GM12878 (cell line): ENCODE measurements at regions not wholly inside any gene's neighbourhood (a gene's known extent, or its start where the extent isn't known, plus 50 kb on each side); places are given as distances from the start of the nearest gene placed in this dataset.

Experiments used
- ATAC-seq: fragments of 200-7000 bp; cut with Tn5 transposase; 3 replicates; pipeline ENCODE4 v1.9.1; 2020; ENCODE audit warnings: mild to moderate bottlenecking, moderate library complexity
- BruUV-seq: library from RNA; stranded (reverse); fragments of 400-500 nt; replicated peaks from 2 replicates; lab custom pipeline; 2021; lab: Mats Ljungman, UMichigan
- CTCF ChIA-PET: fragments of 300-600 bp; sonication (Branson Sonifier 250); formaldehyde crosslinking; extraction: SDS; loops from one replicate; lab custom pipeline; 2021; ENCODE audit warnings: inconsistent platforms; lab: Yijun Ruan, JAX
- POLR2A ChIA-PET: fragments of 350-600 bp; formaldehyde crosslinking; extraction: SDS; loops from one replicate; lab custom pipeline; 2021; ENCODE audit warnings: inconsistent platforms; lab: Charles Lee
- RAD21 ChIA-PET: fragments of 300-600 bp; sonication (Branson Sonifier 250); formaldehyde crosslinking; loops from one replicate; lab custom pipeline; 2023; ENCODE audit warnings: antibody characterized with exemption; ENCODE audit not compliant: unreplicated experiment; lab: Charles Lee
- SMC1A ChIA-PET: fragments of 300-600 bp; sonication (Branson Sonifier 250); formaldehyde crosslinking; loops from one replicate; lab custom pipeline; 2023; ENCODE audit not compliant: unreplicated experiment, uncharacterized antibody; lab: Charles Lee
- DNase-seq: peaks from one replicate; pipeline ENCODE4 v3.0.0-alpha.2; 2011; ENCODE audit warnings: low read depth, low spot score
- FAIRE-seq: peaks from 3 replicates; lab custom pipeline; 2011; peaks lifted over from hg19 to GRCh38; lab: Jason Lieb, UNC
- H2AFZ ChIP-seq: 2 replicates; pipeline ENCODE4 v1.6.0; 2011; ENCODE audit warnings: low read depth, low read length, control low read depth; ENCODE audit not compliant: control insufficient read depth
- H3K27ac ChIP-seq: 2 replicates; pipeline ENCODE4 v1.5.1; 2011; ENCODE audit warnings: control low read depth; ENCODE audit not compliant: control insufficient read depth, insufficient read depth
- H3K27me3 ChIP-seq, 2 experiments: replicated peaks in 1 of 2; 2 replicates each; pipeline versions ENCODE4 v1.6.0 to v1.6.1; 2011; ENCODE audit warnings: low read length in 1 of 2; ENCODE audit not compliant: control insufficient read depth in 2 of 2, insufficient read depth in 2 of 2
- H3K36me3 ChIP-seq, 2 experiments: 2 replicates each; pipeline ENCODE4 v1.5.1; 2011; ENCODE audit warnings: low read length in 1 of 2; ENCODE audit not compliant: control insufficient read depth in 2 of 2, insufficient read depth in 2 of 2
- H3K4me1 ChIP-seq: 2 replicates; pipeline ENCODE4 v1.6.1; 2011; ENCODE audit warnings: mild to moderate bottlenecking, low read length, moderate library complexity, mixed read lengths; ENCODE audit not compliant: control insufficient read depth, insufficient read depth
- H3K4me2 ChIP-seq: 2 replicates; pipeline ENCODE4 v1.6.0; 2011; ENCODE audit warnings: control low read depth; ENCODE audit not compliant: control insufficient read depth, insufficient read depth
- H3K4me3 ChIP-seq: fragments of 200-600 bp; sonication (generic); 2 replicates; pipeline ENCODE4 v1.5.1; 2016
- H3K79me2 ChIP-seq: 2 replicates; pipeline ENCODE4 v1.6.0; 2011; ENCODE audit warnings: low read length; ENCODE audit not compliant: control insufficient read depth, insufficient read depth
- H3K9ac ChIP-seq: 2 replicates; pipeline ENCODE4 v1.8.0; 2011; ENCODE audit warnings: low read length, control low read depth, mixed read lengths; ENCODE audit not compliant: control insufficient read depth, insufficient read depth
- H3K9me3 ChIP-seq: replicated peaks from 3 replicates; pipeline ENCODE4 v1.5.1; 2011; ENCODE audit warnings: mild to moderate bottlenecking, low read length; ENCODE audit not compliant: control insufficient read depth, insufficient read depth
- H4K20me1 ChIP-seq: 2 replicates; pipeline ENCODE4 v1.6.0; 2011; ENCODE audit not compliant: control insufficient read depth, insufficient read depth
- LARP7 ChIP-seq: fragments of 450-650 bp; IDR thresholded peaks from 2 replicates; pipeline ENCODE4 v1.6.1; 2017; ENCODE audit warnings: mild to moderate bottlenecking
- MXI1 ChIP-seq: fragments of 150-350 bp; IDR thresholded peaks from 2 replicates; pipeline ENCODE4 v1.6.1; 2011; ENCODE audit warnings: low read depth, mild to moderate bottlenecking, inconsistent platforms, low read length, improper control_type of control experiment
- POLR2AphosphoS2 ChIP-seq: IDR thresholded peaks from 2 replicates; pipeline ENCODE4 v1.6.1; 2011; ENCODE audit warnings: low read depth, mild to moderate bottlenecking, low read length, improper control_type of control experiment, moderate library complexity
- TCF12 ChIP-seq: IDR thresholded peaks from 2 replicates; pipeline ENCODE4 v1.6.1; 2011; ENCODE audit warnings: low read depth, mild to moderate bottlenecking, low read length
- ZNF384 ChIP-seq: IDR thresholded peaks from 2 replicates; pipeline ENCODE4 v1.6.1; 2012; ENCODE audit warnings: low read depth, mild to moderate bottlenecking, low read length, improper control_type of control experiment, borderline replicate concordance
- whole genome bisulfite sequencing: methylation state at CpG from one replicate; pipeline ENCODE4 v1.1.6; 2016; ENCODE audit warnings: low lambda C conversion rate; ENCODE audit not compliant: insufficient replicate concordance, insufficient coverage; ENCODE audit errors: missing lambda C conversion rate; 5-methylcytosine and 5-hydroxymethylcytosine counted together
- in situ Hi-C: fragments of 300-500 bp; cut with MboI; formaldehyde crosslinking; loops from 9 replicates; pipeline ENCODE4 v1.14.3; 2018; ENCODE audit warnings: mixed read lengths
- intact Hi-C: fragments of 100-400 bp; cut with micrococcal nuclease; formaldehyde crosslinking; loops from one replicate; pipeline ENCODE4 v1.14.2; 2022; ENCODE audit not compliant: unreplicated experiment
- TF ChIP-seq, protein P1 (sequence below): IDR thresholded peaks from 2 replicates; pipeline ENCODE4 v1.6.1; 2012; ENCODE audit warnings: improper control_type of control experiment, low read depth, low read length; ENCODE audit not compliant: insufficient replicate concordance

- TF ChIP-seq LARP7 (no peak), ZNF384 (no peak), TCF12 (no peak), POLR2AphosphoS2 (no peak), MXI1 (no peak)
- TF ChIP-seq, protein P1, sequence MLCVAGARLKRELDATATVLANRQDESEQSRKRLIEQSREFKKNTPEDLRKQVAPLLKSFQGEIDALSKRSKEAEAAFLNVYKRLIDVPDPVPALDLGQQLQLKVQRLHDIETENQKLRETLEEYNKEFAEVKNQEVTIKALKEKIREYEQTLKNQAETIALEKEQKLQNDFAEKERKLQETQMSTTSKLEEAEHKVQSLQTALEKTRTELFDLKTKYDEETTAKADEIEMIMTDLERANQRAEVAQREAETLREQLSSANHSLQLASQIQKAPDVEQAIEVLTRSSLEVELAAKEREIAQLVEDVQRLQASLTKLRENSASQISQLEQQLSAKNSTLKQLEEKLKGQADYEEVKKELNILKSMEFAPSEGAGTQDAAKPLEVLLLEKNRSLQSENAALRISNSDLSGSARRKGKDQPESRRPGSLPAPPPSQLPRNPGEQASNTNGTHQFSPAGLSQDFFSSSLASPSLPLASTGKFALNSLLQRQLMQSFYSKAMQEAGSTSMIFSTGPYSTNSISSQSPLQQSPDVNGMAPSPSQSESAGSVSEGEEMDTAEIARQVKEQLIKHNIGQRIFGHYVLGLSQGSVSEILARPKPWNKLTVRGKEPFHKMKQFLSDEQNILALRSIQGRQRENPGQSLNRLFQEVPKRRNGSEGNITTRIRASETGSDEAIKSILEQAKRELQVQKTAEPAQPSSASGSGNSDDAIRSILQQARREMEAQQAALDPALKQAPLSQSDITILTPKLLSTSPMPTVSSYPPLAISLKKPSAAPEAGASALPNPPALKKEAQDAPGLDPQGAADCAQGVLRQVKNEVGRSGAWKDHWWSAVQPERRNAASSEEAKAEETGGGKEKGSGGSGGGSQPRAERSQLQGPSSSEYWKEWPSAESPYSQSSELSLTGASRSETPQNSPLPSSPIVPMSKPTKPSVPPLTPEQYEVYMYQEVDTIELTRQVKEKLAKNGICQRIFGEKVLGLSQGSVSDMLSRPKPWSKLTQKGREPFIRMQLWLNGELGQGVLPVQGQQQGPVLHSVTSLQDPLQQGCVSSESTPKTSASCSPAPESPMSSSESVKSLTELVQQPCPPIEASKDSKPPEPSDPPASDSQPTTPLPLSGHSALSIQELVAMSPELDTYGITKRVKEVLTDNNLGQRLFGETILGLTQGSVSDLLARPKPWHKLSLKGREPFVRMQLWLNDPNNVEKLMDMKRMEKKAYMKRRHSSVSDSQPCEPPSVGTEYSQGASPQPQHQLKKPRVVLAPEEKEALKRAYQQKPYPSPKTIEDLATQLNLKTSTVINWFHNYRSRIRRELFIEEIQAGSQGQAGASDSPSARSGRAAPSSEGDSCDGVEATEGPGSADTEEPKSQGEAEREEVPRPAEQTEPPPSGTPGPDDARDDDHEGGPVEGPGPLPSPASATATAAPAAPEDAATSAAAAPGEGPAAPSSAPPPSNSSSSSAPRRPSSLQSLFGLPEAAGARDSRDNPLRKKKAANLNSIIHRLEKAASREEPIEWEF: no peak
- TF ChIP-seq, all 136 proteins: peak for 0
- ChIA-PET RAD21 (no interaction called here), CTCF (no interaction called here), SMC1A (no interaction called here), POLR2A (no interaction called here)
- H3K9ac ChIP-seq: no peak overlapping the region
- FAIRE-seq: no peak
- no peak overlapping the region for H3K4me3 ChIP-seq
- H3K36me3 ChIP-seq: no peaks in the 10 kb centered on the region
- DNase-seq: no peak
- intact Hi-C loops: no loop called here
- no peaks in the 10 kb centered on the region for H3K27me3 ChIP-seq
- H4K20me1 ChIP-seq: no peaks in the 10 kb centered on the region
- no peaks in the 10 kb centered on the region for H3K9me3 ChIP-seq
- no peak overlapping the region for H3K27ac ChIP-seq
- no peaks in the 10 kb centered on the region for H3K4me1 ChIP-seq
- BruUV-seq: no TSS peak
- in situ Hi-C loops: no loop called here
- no peak for ATAC-seq
- WGBS: 10% methylated on average over 1 of the region's 1 CpG
- H3K4me2 ChIP-seq: no peak overlapping the region
- H2AFZ ChIP-seq: no peak overlapping the region
- H3K79me2 ChIP-seq: no peaks in the 10 kb centered on the region
Measured at GRCh38 chr14:44131861-44132260, 375.2 kb downstream of the FSCB start.
